DMS53 (cell line): ENCODE measurements at regions not wholly inside any gene's neighbourhood (a gene's known extent, or its start where the extent isn't known, plus 50 kb on each side); places are given as distances from the start of the nearest gene placed in this dataset.

Experiments
- DNase-seq: peaks from one replicate; lab custom pipeline; 2025; lab: John Stamatoyannopoulos, UW

GRCh38 chr7:1321411-1322239, 89.0 kb downstream of the UNCX start:
- DNase-seq: no peak

- DNase-seq: no peak
Observed at GRCh38 chr7:1322240-1323110, 89.8 kb downstream of the UNCX start.

GRCh38 chr7:1323178-1324027, 90.7 kb downstream of the UNCX start:
- DNase-seq: no peak

- no peak for DNase-seq
Observed at GRCh38 chr7:1324028-1324900, 91.6 kb downstream of the UNCX start.

GRCh38 chr7:1325246-1325645, 92.6 kb downstream of the UNCX start:
- no peak for DNase-seq

GRCh38 chr7:1325646-1326510, 93.2 kb downstream of the UNCX start:
- DNase-seq: no peak

- DNase-seq: no peak
Observed at GRCh38 chr7:1326511-1326785, 93.8 kb downstream of the UNCX start.

- no peak for DNase-seq
Observed at GRCh38 chr7:1329261-1329660, 96.6 kb downstream of the UNCX start.

- no peak for DNase-seq
Observed at GRCh38 chr7:1329966-1330800, 97.5 kb downstream of the UNCX start.

GRCh38 chr7:1330801-1331425, 98.2 kb downstream of the UNCX start:
- DNase-seq: no peak

- no peak for DNase-seq
Observed at GRCh38 chr7:1331561-1332467, 99.1 kb downstream of the UNCX start.

GRCh38 chr7:1336509-1336908, 103.8 kb downstream of the UNCX start:
- DNase-seq: no peak

GRCh38 chr7:1339611-1340010, 106.9 kb downstream of the UNCX start:
- DNase-seq: no peak

- DNase-seq: no peak
Observed at GRCh38 chr7:1340031-1340430, 107.4 kb downstream of the UNCX start.

- no peak for DNase-seq
Observed at GRCh38 chr7:1340461-1341360, 108.0 kb downstream of the UNCX start.

- DNase-seq: no peak
Observed at GRCh38 chr7:1341361-1342089, 108.9 kb downstream of the UNCX start.
